Ishikawa (cell line): ENCODE measurements at regions not wholly inside any gene's neighbourhood (a gene's known extent, or its start where the extent isn't known, plus 50 kb on each side); places are given as distances from the start of the nearest gene placed in this dataset.

Experiments
- EP300 ChIP-seq: IDR thresholded peaks from 2 replicates; pipeline ENCODE4 v1.6.1; 2012; ENCODE audit warnings: borderline replicate concordance
- TEAD4 ChIP-seq: IDR thresholded peaks from 2 replicates; pipeline ENCODE4 v1.6.1; 2012
- TF ChIP-seq, protein P1 (sequence below): IDR thresholded peaks from 2 replicates; pipeline ENCODE4 v1.6.1; 2012; ENCODE audit warnings: low read depth, mild to moderate bottlenecking
- TF ChIP-seq, protein P2 (sequence below): IDR thresholded peaks from 2 replicates; pipeline ENCODE4 v1.6.1; 2012

DNA sequence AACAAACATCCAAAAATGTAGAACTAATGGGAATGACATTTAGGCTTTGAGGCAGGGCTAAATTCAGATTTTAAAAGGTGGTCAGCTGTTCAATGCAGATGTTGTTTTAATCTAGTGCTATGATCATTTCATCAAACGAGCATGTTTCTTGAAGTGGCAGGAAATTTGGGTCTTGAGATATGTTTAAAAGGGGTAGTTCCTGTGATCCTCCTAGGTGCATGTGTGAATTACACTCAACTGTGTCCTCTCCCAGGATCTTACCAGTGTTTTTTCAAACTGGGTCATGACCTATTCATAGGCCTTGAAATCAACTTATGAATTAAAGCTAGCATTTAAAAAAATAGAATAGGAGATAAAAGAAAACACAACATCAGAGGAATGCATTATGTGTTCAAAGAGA is 57.4 kb upstream of the ACMSD start:
- TF ChIP-seq, protein P1, sequence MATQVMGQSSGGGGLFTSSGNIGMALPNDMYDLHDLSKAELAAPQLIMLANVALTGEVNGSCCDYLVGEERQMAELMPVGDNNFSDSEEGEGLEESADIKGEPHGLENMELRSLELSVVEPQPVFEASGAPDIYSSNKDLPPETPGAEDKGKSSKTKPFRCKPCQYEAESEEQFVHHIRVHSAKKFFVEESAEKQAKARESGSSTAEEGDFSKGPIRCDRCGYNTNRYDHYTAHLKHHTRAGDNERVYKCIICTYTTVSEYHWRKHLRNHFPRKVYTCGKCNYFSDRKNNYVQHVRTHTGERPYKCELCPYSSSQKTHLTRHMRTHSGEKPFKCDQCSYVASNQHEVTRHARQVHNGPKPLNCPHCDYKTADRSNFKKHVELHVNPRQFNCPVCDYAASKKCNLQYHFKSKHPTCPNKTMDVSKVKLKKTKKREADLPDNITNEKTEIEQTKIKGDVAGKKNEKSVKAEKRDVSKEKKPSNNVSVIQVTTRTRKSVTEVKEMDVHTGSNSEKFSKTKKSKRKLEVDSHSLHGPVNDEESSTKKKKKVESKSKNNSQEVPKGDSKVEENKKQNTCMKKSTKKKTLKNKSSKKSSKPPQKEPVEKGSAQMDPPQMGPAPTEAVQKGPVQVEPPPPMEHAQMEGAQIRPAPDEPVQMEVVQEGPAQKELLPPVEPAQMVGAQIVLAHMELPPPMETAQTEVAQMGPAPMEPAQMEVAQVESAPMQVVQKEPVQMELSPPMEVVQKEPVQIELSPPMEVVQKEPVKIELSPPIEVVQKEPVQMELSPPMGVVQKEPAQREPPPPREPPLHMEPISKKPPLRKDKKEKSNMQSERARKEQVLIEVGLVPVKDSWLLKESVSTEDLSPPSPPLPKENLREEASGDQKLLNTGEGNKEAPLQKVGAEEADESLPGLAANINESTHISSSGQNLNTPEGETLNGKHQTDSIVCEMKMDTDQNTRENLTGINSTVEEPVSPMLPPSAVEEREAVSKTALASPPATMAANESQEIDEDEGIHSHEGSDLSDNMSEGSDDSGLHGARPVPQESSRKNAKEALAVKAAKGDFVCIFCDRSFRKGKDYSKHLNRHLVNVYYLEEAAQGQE: no peak
- TF ChIP-seq TEAD4 (no peak), EP300 (no peak)
- TF ChIP-seq, protein P2, sequence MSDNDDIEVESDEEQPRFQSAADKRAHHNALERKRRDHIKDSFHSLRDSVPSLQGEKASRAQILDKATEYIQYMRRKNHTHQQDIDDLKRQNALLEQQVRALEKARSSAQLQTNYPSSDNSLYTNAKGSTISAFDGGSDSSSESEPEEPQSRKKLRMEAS: no peak
